Bronchial epithelial cell (primary cell): ENCODE measurements at regions not wholly inside any gene's neighbourhood (a gene's known extent, or its start where the extent isn't known, plus 50 kb on each side); places are given as distances from the start of the nearest gene placed in this dataset.

Experiments used
- DNase-seq: peaks from one replicate; pipeline ENCODE4 v3.0.0-alpha.2; 2010; ENCODE audit warnings: low read depth
- FAIRE-seq: peaks from 2 replicates; lab custom pipeline; 2011; peaks lifted over from hg19 to GRCh38; lab: Jason Lieb, UNC
- H3K27me3 ChIP-seq: 2 replicates; pipeline ENCODE4 v1.5.1; 2011; ENCODE audit warnings: low read length; ENCODE audit not compliant: control insufficient read depth, insufficient read depth
- H3K36me3 ChIP-seq: 2 replicates; pipeline ENCODE4 v1.5.1; 2011; ENCODE audit warnings: low read length; ENCODE audit not compliant: control insufficient read depth, insufficient read depth
- H3K4me3 ChIP-seq: 2 replicates; pipeline ENCODE4 v1.5.1; 2011; ENCODE audit warnings: mild to moderate bottlenecking, low read depth, low read length, control low read depth
- TF ChIP-seq, protein P1 (sequence below): IDR thresholded peaks from 2 replicates; pipeline ENCODE4 v1.5.1; 2011; ENCODE audit warnings: mild to moderate bottlenecking, moderate library complexity, low read length, control low read depth, inconsistent platforms; ENCODE audit not compliant: insufficient read depth, severe bottlenecking

DNA sequence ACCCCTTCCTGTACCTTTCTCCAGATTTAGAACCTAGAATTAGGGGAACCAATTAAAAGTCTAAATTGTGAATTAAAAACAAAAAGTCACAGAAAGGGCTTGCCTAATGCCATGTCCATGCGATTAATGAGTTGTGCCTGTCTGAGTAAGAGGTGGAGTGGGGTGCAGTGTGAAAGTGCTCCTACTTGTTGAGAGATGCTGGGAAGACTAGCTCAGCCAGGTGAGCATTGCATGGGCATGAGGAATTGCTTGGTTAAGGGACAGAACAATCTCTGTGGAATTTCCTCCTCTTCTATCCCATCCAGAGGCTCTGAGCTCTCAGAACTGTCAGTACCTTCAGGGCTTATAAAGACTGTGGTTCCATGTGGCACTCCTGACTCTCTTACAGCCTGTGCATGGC lies 159.0 kb upstream of the UBL3 start:
- TF ChIP-seq, protein P1, sequence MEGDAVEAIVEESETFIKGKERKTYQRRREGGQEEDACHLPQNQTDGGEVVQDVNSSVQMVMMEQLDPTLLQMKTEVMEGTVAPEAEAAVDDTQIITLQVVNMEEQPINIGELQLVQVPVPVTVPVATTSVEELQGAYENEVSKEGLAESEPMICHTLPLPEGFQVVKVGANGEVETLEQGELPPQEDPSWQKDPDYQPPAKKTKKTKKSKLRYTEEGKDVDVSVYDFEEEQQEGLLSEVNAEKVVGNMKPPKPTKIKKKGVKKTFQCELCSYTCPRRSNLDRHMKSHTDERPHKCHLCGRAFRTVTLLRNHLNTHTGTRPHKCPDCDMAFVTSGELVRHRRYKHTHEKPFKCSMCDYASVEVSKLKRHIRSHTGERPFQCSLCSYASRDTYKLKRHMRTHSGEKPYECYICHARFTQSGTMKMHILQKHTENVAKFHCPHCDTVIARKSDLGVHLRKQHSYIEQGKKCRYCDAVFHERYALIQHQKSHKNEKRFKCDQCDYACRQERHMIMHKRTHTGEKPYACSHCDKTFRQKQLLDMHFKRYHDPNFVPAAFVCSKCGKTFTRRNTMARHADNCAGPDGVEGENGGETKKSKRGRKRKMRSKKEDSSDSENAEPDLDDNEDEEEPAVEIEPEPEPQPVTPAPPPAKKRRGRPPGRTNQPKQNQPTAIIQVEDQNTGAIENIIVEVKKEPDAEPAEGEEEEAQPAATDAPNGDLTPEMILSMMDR, result no peak
- peak; percentile 63 for DNase-seq
- H3K4me3 ChIP-seq, result no peak overlapping the region
- no peaks in the 10 kb centered on the region for H3K36me3 ChIP-seq
- H3K27me3 ChIP-seq, result no peaks in the 10 kb centered on the region
- FAIRE-seq, result no peak

DNA sequence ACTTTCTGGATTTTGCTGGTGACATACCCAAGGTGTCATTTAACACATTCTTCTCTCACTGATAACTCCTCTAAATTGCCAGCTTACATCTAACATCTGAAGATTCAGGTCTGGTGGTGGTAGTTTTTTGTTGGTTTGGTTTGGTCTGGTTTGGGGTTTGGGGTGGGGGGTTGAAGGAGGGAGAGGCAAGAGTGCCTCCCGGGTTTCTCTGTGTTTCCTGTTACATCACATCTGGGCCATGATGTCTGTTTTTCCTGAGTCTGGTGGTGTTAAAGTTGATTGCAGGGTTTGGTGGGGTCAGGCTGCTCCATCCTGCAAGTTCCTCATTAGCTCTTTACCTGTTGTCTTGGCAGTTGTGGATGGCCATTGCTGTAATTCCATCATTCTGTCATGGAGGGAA lies 155.8 kb upstream of the UBL3 start:
- DNase-seq (no peak), FAIRE-seq (no peak)
- TF ChIP-seq, protein P1, result no peak
- H3K36me3 ChIP-seq, result no peaks in the 10 kb centered on the region
- no peaks in the 10 kb centered on the region for H3K27me3 ChIP-seq
- no peak overlapping the region for H3K4me3 ChIP-seq

DNA sequence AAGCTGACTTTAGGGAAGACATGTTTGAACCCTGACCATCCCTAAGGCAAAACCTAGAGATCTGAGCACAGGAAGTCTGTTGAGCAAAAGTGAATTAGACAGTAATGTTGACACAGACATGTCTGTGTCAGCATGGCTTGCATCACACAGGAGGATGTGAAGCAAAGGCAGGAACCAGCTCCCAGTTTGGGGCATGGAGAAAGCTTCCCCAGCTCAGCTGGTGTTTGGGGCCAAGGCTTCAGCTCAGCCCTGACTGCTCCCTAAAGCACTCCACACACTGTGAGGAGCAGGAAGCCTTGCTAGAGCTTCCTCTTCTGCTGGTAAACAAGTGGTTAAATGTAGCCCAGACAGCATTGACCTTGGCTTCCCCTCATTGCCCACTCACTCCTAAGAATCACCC lies 153.8 kb upstream of the UBL3 start:
- no peaks in the 10 kb centered on the region for H3K36me3 ChIP-seq
- FAIRE-seq (no peak), DNase-seq (peak; percentile 72)
- TF ChIP-seq, protein P1, result no peak
- H3K4me3 ChIP-seq, result no peak overlapping the region
- H3K27me3 ChIP-seq, result no peaks in the 10 kb centered on the region

DNA sequence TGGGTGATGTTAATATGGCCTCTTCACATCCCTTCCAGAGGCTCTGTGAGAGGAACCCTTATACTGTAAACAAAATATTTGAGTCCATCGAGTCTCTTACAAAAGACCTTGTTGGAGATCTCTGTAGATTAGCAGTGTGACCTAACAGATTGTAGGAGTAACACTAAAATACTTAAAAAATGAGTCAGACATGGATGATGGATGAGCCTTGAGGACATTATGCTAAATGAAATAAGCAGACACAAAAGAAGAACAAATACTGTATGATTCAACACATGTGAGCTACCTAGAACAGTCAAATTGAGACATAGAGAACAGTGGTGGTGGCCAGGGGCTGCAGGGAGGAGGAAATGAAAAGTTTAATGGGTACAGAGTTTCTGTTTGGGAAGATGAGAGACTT lies 152.2 kb upstream of the UBL3 start:
- FAIRE-seq (no peak), DNase-seq (peak; percentile 94)
- Histone ChIP-seq H3K27me3 (no peaks in the 10 kb centered on the region), H3K4me3 (no peak overlapping the region), H3K36me3 (no peaks in the 10 kb centered on the region)
- TF ChIP-seq, protein P1, result no peak

DNA sequence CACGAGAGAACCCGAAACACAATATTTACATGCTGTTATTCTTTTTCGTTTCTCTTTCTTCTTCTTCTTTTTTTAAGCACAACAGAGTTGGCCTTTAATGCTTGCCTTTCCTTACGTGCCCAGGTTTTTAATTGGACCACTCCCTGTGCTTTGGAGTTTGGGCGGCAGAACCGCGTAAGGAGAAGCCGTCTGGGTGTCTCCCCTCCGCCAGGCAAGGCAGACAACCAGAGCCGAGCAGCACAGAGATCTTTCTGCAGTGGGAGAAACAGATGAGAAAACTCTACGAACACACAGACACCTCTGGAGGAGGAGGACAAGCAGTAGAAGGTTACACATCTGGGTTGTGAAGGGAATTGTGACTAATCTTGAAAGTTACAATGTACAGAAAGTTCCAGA lies 150.0 kb upstream of the UBL3 start:
- H3K36me3 ChIP-seq, result no peaks in the 10 kb centered on the region
- TF ChIP-seq, protein P1, result no peak
- no peaks in the 10 kb centered on the region for H3K27me3 ChIP-seq
- H3K4me3 ChIP-seq, result no peak overlapping the region
- FAIRE-seq (no peak), DNase-seq (no peak)

DNA sequence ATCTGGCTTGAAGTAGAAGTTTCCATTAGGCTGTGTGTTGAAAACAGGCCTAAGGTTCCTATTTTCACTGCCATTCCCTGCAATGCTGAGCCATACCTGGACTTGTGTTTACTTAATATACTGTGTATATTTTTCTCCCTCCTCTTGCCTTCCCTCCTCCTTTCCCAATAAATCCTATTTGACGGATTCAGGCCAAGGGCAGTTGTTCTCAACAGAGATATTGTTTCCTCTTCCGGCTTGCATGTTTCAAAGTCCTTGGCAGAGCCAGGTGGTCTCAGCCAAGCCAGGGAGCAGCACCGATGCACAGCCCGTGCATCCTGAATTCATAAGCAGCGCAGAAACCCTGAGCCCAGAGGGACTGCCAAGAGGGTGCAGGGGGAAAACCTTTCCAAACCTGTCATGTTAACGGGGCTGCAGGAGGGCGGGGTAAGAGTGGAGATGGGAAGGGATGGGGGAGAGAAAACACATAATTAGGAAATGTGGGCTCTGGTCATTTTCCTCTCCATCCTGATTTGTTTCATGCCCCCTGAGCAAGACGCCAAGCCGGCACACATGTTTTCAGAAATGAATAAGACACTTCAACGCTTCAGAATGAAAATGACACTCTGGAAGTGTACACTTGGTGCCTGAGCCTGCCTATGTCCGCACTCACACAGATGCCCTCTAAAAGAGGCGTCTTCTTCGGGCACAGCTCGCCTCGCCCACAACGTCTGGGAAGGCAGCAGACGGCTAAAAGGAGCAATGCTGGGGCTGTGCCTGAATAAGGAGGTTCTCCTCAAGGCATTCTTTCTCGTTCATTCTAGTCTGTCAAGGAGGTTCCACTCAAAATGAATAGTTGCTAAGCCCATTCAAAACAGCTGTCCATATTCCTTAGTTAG lies 149.3 kb upstream of the UBL3 start:
- DNase-seq (no peak), FAIRE-seq (no peak)
- Histone ChIP-seq H3K27me3 (no peaks in the 10 kb centered on the region), H3K36me3 (no peaks in the 10 kb centered on the region), H3K4me3 (no peak overlapping the region)
- TF ChIP-seq, protein P1, result no peak
